NCI-H446 (cell line): ENCODE measurements at regions not wholly inside any gene's neighbourhood (a gene's known extent, or its start where the extent isn't known, plus 50 kb on each side); places are given as distances from the start of the nearest gene placed in this dataset.
A peak's percentile ranks its signal among the peaks of the same experiment; 100 is the strongest.
"Not testable (repeated sequence)": the region's sequence is repeated elsewhere in the genome, so short reads cannot be mapped to it uniquely, and the experiment has no call there.

ENCODE experiments used
- DNase-seq, 2 experiments: peaks; one replicate each; lab custom pipeline; 2025; lab: John Stamatoyannopoulos, UW

DNA sequence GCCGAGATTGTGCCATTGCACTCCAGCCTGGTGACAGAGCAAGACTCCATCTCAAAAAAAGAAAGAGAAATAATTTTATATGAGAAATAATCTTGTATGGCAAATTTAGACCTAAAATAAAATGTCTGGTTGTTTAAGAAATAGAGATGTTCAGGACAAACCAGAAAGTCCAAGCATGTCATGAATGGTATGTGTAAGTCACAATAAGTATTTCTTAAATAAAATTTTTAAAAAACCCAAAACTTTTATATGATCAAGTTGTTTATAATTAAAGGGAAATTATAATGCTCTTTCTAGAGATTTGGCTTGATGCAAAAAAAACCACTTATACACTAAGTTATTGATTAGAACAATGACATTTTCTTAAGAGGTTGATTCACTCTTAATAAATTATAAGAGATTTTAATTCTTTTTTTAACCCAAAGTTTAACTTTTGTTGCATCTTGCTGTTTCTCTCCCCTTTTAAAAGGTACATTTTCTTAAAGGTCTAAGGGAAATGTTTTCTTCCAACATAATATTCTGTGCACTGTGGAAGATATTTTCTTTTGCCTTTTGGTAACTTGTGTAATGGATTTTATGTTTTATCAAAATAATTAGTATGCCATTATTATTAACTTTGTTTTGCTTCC is 105.7 kb downstream of the RTP4 start:
- no peak for DNase-seq

DNA sequence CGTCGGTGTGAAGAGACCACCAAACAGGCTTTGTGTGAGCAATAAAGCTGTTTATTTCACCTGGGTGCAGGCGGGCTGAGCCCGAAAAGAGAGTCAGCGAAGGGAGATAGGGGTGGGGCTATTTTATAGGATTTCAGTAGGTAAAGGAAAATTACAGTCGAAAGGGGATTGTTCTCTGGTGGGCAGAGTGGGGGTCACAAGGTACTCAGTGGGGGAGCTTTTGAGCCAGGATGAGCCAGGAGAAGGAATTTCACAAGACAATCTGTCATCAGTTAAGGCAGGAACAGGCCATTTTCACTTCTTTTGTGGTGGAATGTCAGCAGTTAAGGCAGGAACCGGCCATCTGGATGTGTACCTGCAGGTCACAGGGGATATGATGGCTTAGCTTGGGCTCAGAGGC is 98.1 kb downstream of the RTP4 start:
- DNase-seq, result not testable (repeated sequence)

DNA sequence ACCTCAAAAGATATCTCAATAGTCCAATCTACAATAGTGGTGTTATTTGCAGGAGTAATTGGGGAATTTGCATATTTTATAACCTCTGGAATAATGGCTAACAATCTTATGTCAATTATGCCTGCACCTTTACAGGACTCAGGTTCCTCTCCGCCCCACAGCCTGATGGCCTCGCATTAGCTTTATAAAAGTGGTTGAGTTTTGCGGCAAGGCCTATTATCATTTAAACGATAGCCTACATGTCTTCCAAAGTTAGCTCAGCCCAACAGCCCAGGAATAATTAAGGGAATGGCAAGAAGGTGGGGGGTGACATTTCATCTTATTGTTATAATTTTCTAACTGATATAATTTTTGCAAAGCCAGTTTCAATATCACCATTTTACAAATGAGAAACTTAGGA is 97.3 kb downstream of the RTP4 start:
- DNase-seq, result no peak

DNA sequence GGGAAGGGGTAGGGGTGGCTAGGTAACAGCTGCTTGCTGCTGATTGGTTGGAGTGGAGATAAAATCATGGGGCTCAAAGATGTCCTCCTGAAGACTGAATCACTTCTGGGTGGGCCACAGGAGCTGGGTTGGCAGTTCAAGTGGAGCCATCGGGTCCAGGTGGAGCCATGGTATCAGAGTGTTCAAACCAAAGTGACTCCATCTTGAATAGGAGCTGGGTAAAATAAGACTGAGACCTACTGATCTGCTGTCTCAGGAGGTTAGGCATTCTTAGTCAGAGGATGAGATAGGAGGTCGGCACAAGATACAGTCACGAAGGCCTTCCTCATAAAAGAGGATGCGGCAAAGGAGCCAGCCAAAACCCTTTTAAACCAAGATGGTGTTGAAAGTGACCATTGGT is 96.5 kb downstream of the RTP4 start:
- no peak for DNase-seq

DNA sequence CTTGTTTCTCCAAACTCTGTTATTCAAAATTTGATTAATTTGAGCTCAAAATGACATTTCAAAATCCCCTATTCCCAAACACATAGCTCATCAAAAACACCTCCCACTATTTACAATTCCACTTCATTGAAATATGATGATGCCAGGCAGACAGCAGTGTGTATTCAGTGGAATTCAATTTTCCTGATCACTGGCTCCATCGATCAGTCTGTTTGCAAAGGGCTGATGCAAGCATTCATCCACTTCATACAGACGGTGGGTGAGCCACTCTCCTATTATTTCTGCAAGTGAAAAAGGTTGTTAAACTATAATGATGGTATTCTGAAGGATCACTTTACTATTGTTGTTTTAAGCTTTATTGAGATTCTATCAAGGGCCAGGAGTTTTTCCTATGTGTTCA is 90.7 kb downstream of the RTP4 start:
- DNase-seq, result no peak

DNA sequence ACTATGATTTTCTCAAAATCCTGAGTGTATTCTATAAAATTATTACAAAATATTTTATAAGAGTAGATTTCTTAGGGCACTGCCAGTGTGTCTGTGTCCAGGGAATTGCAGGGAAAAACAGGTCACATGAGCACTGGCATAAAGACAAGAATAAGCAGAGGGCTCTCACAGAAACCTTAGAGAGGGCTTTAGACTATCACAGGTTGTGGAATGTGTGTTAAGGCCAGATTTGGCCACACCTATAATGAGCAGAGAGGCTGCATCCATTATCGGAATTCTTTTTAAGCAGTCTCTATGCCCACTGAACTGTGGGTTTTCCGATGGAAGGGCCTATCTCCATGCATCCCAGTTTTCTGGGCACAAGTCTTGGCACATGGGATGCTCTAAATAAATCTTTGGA is 90.2 kb downstream of the RTP4 start:
- no peak for DNase-seq

DNA sequence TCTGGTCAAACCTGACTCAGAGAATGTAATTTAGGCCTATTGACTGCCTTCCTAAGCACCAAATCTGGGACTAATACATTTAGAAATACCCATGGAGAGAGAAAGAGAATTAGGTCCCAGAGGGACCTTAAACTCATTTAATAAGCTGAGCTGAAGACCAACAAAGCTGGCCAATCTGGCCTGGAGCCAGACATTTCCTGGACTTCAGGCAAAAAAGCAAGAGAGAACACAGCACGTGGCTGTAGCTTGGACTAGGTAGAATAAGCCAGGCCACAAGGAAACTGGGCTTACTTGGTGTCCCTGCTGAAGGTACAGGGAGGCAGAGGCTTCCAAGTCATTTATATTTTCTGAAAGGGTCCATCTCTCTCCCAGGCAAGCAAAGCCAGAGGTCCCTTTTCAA is 88.1 kb downstream of the RTP4 start:
- peak in 1 of 2 experiments; percentile 34 for DNase-seq

DNA sequence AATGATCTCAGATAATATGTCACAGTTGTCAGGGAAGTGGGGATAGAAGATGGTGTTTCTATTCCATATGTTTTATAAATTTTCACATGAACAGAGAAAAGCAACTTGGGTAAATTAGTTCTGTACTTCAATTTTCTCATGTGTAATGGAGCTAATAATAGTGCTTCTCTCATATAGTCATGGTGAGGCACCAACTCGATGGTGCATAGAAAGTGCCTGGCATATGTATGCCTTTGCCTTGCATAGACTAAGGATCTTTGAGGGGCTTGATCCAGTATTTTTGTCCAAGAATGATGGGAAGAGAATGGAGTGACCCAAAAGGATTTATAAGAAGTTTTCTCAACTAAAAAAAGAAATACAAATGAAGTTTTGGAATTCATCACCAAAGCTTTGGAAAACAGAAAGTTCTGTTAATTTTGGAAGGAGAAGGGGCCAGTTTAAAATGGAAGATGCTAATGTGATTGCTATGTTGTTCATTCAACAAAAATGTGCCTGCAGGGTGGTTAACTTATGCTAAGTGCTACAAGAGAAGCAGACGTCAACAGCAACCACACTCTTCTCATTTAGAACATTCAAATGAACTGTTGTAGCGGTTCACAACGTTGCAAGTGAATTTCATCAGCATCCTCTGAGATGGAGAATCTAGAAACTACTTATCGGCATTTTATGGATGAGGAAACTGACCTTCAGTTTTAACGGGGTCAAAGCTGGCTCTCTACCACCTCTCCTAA is 86.1 kb downstream of the RTP4 start:
- DNase-seq, result no peak

DNA sequence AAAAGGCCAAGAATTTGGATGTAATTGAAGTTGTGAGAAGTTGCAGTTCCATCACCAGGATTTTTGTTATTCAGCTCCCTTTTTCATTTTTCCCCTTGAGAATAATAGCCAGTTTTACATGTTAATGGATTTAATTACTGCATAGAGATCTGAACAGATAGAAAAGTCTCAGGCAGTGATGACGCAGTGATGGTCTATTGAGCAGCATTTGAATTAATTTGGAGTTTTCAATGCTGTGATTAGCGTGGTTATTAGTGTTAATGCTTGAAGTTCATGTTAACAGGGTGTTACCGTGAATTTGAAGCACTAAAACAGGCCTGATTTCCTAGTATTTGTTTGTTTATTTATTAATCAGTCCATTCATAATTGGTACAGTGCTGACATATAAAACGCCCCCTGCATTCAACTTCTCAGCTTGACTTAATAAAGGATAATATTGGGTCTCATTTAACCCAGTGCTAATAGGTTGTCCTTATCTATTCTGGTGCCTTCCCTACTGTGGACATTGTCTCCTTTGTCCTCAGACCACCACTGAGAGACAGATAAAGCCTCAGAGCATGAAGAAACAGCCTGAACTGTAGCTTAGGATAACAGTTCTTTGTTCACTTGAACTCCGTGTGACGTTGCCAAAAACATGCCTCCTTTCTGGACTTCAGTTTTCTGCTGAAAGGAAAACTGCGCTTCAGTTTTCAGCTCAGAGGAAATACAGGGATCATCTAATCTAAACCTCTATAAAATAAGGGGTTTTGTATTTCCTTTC is 82.4 kb downstream of the RTP4 start:
- no peak for DNase-seq

DNA sequence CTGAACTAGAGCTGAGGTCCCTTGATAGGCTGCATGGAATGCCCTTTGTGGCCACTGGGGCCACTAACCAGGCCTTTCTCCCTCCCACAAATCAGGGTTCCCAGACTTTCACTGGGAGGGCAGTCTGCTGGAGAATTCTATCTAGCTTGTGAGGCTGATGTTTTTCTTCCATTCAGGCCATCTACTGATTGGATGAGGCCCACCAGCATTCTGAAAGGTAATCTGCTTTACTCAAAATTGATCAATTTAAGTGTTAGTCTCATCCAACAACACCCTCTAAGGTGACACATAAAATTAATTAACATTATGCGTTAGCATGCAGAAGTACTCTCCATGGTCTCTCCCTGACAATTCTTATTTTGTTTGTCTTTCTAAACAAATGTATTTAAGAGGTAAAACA is 80.5 kb downstream of the RTP4 start:
- DNase-seq, result no peak

DNA sequence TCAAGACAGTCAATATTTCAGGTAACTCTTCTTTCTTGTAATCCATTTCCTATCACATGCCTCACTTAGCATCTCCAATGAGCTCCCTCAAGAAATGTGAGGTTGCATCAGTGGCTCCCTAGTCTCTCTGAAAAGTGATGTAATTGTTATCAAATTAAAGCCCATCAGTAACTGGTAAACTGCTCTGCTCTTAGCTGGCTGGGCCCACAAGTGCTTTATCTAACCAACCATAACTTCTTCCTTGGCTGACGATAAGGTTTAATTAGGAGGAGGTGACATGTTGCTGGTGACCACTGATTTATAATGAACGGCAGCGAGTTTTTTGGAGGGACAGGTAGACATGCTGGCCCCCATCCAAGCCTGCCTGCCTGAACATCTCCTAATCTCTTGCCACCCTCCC is 79.6 kb downstream of the RTP4 start:
- no peak for DNase-seq

DNA sequence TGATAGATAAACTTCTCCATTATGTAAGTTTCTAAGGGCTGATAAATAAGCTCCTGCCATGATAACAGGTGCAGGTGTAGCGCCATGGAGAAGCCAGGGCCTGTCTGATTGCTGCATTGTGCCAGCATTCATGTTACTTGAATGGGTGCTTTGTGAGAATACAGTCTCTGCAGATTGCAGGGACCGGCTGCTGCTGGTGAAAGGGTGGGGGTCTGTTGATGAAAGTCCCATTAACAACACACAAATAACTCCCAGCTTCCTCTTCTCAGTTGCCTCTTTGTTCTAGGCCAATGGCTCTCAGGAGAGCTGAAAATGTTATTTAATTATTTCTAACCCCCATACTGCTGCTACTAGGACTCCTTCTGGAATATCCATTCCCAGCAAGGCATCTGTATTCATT is 77.2 kb downstream of the RTP4 start:
- no peak for DNase-seq

DNA sequence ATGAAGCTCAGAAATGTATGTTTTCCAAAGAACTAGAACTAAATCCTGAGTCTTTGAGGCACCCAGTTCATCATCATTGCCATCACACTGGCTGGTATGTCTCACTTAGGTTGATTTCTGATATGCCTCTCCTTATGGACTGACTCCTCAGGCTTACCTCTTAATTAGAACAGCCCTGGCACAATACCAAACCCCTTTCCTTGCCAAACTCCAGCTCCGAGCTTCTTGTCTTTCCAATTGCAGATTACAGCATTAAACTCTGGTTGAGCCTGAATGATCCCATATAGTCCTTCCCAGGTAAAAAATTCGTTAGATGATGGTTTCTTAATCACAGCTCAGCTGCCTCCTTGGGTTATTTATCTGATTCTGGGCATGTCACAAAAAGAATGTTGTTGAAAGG is 66.3 kb downstream of the RTP4 start:
- DNase-seq, result no peak

DNA sequence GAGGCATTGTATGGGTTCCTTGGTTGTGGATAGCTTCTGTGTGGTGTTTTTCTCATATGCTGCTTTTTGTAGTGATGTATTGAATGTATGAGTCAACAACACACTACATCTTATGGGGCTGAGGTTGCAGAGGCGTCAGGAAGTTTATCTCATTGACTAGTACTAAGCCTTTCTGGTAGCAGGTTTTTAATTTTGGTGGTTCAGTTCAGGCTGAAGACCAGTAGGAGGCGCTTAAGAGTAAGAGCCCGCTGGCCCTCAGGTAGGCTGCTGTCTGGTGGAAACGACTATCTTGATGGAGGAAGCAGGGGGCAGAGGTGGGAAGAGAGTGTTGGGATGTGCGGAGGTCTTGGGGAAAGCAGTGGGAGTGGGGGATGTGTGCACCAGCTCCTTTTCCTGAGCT is 62.4 kb downstream of the RTP4 start:
- DNase-seq, result no peak
